MM.1S (cell line): ENCODE measurements at regions not wholly inside any gene's neighbourhood (a gene's known extent, or its start where the extent isn't known, plus 50 kb on each side); places are given as distances from the start of the nearest gene placed in this dataset.
"Not testable (repeated sequence)": the region's sequence is repeated elsewhere in the genome, so short reads cannot be mapped to it uniquely, and the experiment has no call there.

ENCODE experiments used
- CTCF ChIP-seq: fragments of 300-600 bp; sonication (generic); IDR thresholded peaks from 2 replicates; pipeline ENCODE4 v1.5.1; 2016; ENCODE audit warnings: antibody characterized with exemption, low read length, mixed read lengths
- EZH2 ChIP-seq: fragments of 300-600 bp; sonication (generic); optimal IDR thresholded peaks from 2 replicates; pipeline ENCODE3; 2017; ENCODE audit warnings: low read depth, mild to moderate bottlenecking, antibody characterized with exemption, low read length, mixed read lengths
- EZH2phosphoT487 ChIP-seq: fragments of 300-600 bp; sonication (generic); IDR thresholded peaks from 2 replicates; pipeline ENCODE4 v1.6.1; 2018; ENCODE audit warnings: antibody characterized with exemption, low read length

GRCh38 chr9:62810811-62811315 lies 1621.0 kb downstream of the SPATA31A7 start:
- not testable (repeated sequence) for TF ChIP-seq CTCF, EZH2, EZH2phosphoT487
